ENCODE measurements at regions not wholly inside any gene's neighbourhood (a gene's known extent, or its start where the extent isn't known, plus 50 kb on each side); places are given as distances from the start of the nearest gene placed in this dataset.
A peak's percentile ranks its signal among the peaks of the same experiment; 100 is the strongest.
"Not testable (repeated sequence)": the region's sequence is repeated elsewhere in the genome, so short reads cannot be mapped to it uniquely, and the experiment has no call there.

- TF ChIP-seq, protein P1, sequence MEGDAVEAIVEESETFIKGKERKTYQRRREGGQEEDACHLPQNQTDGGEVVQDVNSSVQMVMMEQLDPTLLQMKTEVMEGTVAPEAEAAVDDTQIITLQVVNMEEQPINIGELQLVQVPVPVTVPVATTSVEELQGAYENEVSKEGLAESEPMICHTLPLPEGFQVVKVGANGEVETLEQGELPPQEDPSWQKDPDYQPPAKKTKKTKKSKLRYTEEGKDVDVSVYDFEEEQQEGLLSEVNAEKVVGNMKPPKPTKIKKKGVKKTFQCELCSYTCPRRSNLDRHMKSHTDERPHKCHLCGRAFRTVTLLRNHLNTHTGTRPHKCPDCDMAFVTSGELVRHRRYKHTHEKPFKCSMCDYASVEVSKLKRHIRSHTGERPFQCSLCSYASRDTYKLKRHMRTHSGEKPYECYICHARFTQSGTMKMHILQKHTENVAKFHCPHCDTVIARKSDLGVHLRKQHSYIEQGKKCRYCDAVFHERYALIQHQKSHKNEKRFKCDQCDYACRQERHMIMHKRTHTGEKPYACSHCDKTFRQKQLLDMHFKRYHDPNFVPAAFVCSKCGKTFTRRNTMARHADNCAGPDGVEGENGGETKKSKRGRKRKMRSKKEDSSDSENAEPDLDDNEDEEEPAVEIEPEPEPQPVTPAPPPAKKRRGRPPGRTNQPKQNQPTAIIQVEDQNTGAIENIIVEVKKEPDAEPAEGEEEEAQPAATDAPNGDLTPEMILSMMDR (conservative IDR thresholded peaks at IDR 0.05) = no peak
- H3K27ac ChIP-seq = no peak overlapping the region
Observed at GRCh38 chr5:42944989-42945388, 95.1 kb downstream of the ANXA2R start.

DNA sequence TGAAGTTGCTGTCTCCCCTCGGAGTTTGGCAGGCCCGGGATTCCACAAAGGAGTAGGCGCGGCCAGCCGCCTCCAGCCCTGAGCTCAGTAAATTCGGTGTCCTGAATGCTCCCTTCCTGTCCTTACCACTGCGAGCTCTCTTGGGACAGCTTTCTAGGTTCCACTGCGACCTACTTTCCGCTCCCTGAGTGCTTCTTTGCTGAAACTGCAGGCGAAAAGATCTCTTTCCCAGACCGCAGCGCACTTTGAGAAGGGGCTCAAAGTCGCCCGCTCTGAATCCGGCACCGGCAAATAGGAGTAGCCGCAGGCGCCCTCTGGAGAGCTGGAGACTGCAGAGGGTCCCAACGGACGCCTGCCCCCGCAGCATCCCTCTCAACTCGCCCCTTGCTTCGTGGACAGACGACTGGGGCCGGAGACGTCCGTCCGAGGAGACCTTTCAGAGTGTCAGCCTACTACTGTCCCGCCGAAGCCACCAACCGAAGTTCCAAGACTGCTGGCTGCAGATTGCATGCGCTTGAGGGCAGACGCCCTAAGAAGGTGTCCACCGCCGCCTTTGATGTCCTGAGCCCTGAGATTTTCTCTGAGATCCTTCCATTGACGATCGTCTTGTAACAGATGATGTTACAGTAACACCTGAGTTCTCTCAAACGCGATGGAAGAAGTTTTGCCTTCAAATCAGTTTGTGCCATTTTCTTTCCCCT lies 96.0 kb downstream of the ANXA2R start:
- TF ChIP-seq, protein P1 (conservative IDR thresholded peaks at IDR 0.05) = no peak
- no peak overlapping the region for H3K27ac ChIP-seq

DNA sequence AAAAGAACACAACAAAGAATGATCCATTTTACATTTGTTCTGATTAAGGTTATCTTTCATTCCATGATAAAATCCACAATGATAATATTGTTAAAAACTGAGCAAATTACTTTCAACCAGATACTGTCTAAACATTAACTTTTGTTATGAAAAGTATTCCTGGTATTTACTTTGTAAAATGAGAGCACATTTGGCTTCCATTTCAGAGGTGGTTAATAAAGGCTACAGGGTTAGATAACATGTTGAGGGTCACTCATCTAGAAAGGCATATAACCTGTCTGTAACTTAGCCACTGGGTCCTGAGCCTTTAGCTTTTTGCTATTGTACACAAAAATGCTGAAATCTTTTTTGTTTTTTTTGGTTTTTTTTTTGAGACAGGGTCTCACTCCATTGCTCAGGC lies 99.3 kb downstream of the ANXA2R start:
- TF ChIP-seq, protein P1 (conservative IDR thresholded peaks at IDR 0.05) = no peak
- H3K27ac ChIP-seq = peak overlapping the region; percentile 6; the same call in 1 of the 2 replicates

DNA sequence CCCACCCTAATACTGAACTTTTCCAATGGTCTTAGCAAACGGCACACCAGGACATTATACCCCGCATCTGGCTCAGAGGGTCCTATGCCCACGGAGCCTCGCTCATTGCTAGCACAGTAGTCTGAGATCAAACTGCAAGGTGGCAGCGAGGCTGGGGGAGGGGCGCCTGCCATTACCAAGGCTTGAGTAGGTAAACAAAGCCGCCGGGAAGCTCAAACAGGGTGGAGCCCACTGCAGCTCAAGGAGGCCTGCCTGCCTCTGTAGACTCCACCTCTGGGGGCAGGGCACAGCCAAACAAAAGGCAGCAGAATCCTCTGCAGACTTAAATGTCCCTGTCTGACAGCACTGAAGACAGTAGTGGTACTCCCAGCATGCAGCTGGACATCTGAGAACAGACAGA lies 108.1 kb downstream of the ANXA2R start:
- not testable (repeated sequence) for H3K27ac ChIP-seq

DNA sequence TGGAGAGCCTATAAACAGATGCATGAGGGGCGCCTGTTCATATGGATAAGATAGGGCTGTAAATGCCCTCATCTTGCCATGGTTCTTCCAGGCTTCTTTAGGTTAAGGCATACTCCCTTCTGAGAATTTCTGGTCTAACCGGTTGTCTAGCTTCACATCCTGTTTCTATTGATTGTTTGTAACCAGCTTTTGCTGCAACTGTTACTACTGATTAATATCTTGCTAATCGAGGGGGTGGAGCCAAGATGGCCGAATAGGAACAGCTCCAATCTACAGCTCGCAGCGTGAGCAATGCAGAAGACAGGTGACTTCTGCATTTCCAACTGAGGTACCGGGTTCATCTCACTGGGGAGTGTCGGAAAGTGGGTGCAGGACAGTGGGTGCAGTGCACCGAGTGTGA lies 108.7 kb downstream of the ANXA2R start:
- H3K27ac ChIP-seq = not testable (repeated sequence)

GRCh38 chr5:42930934-42931333 lies 109.2 kb downstream of the ANXA2R start:
- TF ChIP-seq, protein P1 (conservative IDR thresholded peaks at IDR 0.05) = no peak
- H3K27ac ChIP-seq = no peak overlapping the region

DNA sequence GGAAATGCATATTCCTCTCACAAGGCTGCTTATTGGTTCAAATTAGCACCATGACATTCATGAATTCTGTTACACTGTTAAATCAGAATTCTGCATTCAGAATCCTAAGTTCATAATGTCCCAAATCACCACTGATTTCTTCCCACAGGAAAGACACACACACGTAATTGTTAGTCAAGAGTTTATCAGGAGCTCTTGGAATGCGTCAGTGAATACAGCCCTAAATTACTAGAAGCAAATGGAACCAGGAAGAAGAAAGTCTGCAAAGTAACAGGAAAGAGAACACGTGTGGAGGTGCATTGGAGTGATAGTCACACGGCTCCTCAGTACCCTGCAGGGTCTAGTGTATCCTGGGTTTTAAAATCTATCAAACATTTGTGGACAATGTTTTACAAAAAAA lies 110.2 kb downstream of the ANXA2R start:
- no peak overlapping the region for H3K27ac ChIP-seq
- TF ChIP-seq, protein P1 (conservative IDR thresholded peaks at IDR 0.05) = no peak

DNA sequence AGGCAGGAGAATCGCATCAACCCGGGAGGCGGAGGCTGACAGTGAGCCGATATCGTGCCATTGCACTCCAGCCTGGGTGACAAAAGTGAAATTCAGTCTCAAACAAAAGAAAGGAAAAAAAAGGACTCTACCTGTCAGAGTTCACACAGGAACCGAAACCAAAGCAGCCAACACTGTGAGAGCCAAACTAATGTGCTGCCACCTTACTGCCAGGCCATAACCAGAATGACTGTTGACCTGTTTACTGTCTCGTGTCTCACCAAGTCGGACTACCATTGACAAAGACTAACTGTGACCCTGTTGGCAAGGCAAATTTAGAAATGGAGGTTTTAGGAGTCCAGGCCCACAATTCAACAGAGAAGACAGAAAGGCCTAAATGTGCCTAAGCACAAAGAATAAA lies 112.4 kb downstream of the ANXA2R start:
- no peak overlapping the region for H3K27ac ChIP-seq
- TF ChIP-seq, protein P1 (conservative IDR thresholded peaks at IDR 0.05) = no peak

DNA sequence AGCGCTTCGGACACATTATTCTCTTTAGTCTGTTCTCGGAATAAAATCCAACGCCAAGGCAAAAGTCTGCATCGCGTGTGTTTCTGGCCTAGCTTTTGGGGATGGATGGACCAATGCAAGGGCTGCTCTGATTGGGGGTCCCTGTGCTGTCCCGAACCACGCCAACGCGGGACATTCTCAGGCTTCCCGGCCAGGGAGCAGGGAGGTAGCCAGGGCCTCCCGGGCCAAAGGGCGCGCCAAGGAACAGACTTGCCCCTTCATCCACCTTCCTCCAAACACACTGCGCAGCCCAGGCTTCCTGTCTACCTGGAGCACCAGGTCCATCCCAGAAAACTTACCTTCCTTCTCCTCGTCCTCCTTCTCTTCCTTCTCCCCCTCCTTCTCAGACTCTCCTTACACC lies 113.0 kb upstream of the SELENOP start:
- H3K27ac ChIP-seq = no peak overlapping the region
- TF ChIP-seq, protein P1 (conservative IDR thresholded peaks at IDR 0.05) = no peak

All from VCaP (cell line).